Fibroblast of skin of right quadriceps (primary cell): ENCODE measurements at regions not wholly inside any gene's neighbourhood (a gene's known extent, or its start where the extent isn't known, plus 50 kb on each side); places are given as distances from the start of the nearest gene placed in this dataset.

Source experiments
- DNase-seq: peaks from one replicate; pipeline ENCODE4 v3.0.0-alpha.2; 2013

GRCh38 chr4:125517831-125518230 lies 203.1 kb downstream of the FAT4 start:
- no peak for DNase-seq

- DNase-seq = no peak
Measured at GRCh38 chr4:125518281-125518680, 203.5 kb downstream of the FAT4 start.

GRCh38 chr4:125519371-125520146 lies 204.8 kb downstream of the FAT4 start:
- DNase-seq = no peak

GRCh38 chr4:125520258-125520990 lies 205.7 kb downstream of the FAT4 start:
- no peak for DNase-seq

GRCh38 chr4:125522588-125522987 lies 207.8 kb downstream of the FAT4 start:
- DNase-seq = no peak

GRCh38 chr4:125522992-125523391 lies 208.2 kb downstream of the FAT4 start:
- no peak for DNase-seq

GRCh38 chr4:125526420-125526819 lies 211.7 kb downstream of the FAT4 start:
- no peak for DNase-seq

- DNase-seq = no peak
Measured at GRCh38 chr4:125527681-125528080, 212.9 kb downstream of the FAT4 start.

GRCh38 chr4:125529071-125529470 lies 214.3 kb downstream of the FAT4 start:
- no peak for DNase-seq

- no peak for DNase-seq
Measured at GRCh38 chr4:125538670-125539069, 223.9 kb downstream of the FAT4 start.

- DNase-seq = no peak
Measured at GRCh38 chr4:125539691-125540090, 224.9 kb downstream of the FAT4 start.

GRCh38 chr4:125541836-125542385 lies 227.2 kb downstream of the FAT4 start:
- no peak for DNase-seq

GRCh38 chr4:125546272-125546671 lies 231.5 kb downstream of the FAT4 start:
- no peak for DNase-seq

- no peak for DNase-seq
Measured at GRCh38 chr4:125547836-125548235, 233.1 kb downstream of the FAT4 start.

GRCh38 chr4:125550769-125551168 lies 236.0 kb downstream of the FAT4 start:
- DNase-seq = no peak

GRCh38 chr4:125551466-125551865 lies 236.7 kb downstream of the FAT4 start:
- no peak for DNase-seq

- DNase-seq = no peak
Measured at GRCh38 chr4:125551967-125552366, 237.2 kb downstream of the FAT4 start.

- DNase-seq = no peak
Measured at GRCh38 chr4:125572601-125573000, 257.8 kb downstream of the FAT4 start.

GRCh38 chr4:125573368-125573767 lies 258.6 kb downstream of the FAT4 start:
- no peak for DNase-seq

GRCh38 chr4:125573786-125574185 lies 259.0 kb downstream of the FAT4 start:
- no peak for DNase-seq

- peak; percentile 43 for DNase-seq
Measured at GRCh38 chr4:125582302-125582701, 267.5 kb downstream of the FAT4 start.

GRCh38 chr4:125590158-125590557 lies 275.4 kb downstream of the FAT4 start:
- DNase-seq = no peak

GRCh38 chr4:125591290-125591689 lies 276.5 kb downstream of the FAT4 start:
- no peak for DNase-seq

GRCh38 chr4:125594056-125594602 lies 279.4 kb downstream of the FAT4 start:
- DNase-seq = no peak
